Stimulated activated memory B cell treated with anti-CD40 and anti-IgM and Interleukin-4, amounts not matched to agents 10 μg/mL and 1 μg/mL and 100 μg/mL, for 72 hours (primary cell): ENCODE measurements at regions not wholly inside any gene's neighbourhood (a gene's known extent, or its start where the extent isn't known, plus 50 kb on each side); places are given as distances from the start of the nearest gene placed in this dataset.

Source experiments
- ATAC-seq: fragments of 150-1000 bp; cut with Tn5 transposase; 2 replicates; pipeline ENCODE4 v1.10.0; 2021
- H3K27ac Mint-ChIP-seq: one replicate; pipeline ENCODE4 v1.8.0; 2022; ENCODE audit warnings: mild to moderate bottlenecking, mixed read lengths
- H3K27me3 Mint-ChIP-seq: one replicate; pipeline ENCODE4 v1.8.0; 2022; ENCODE audit warnings: mixed read lengths
- H3K36me3 Mint-ChIP-seq: one replicate; pipeline ENCODE4 v1.8.0; 2022; ENCODE audit warnings: mixed read lengths
- H3K4me1 Mint-ChIP-seq: one replicate; pipeline ENCODE4 v1.8.0; 2022; ENCODE audit warnings: mixed read lengths
- H3K4me3 Mint-ChIP-seq: one replicate; pipeline ENCODE4 v1.8.0; 2022; ENCODE audit warnings: mild to moderate bottlenecking, moderate library complexity, mixed read lengths
- H3K9me3 Mint-ChIP-seq: one replicate; pipeline ENCODE4 v1.8.0; 2022; ENCODE audit warnings: mixed read lengths

GRCh38 chr15:31842532-31843195 lies 187.7 kb upstream of the CHRNA7 start:
- H3K4me3 Mint-ChIP-seq: no peak overlapping the region
- H3K36me3 Mint-ChIP-seq: no peaks in the 10 kb centered on the region
- H3K27ac Mint-ChIP-seq: no peak overlapping the region
- H3K27me3 Mint-ChIP-seq: peaks cover 40% of the 10 kb centered on the region
- H3K4me1 Mint-ChIP-seq: no peaks in the 10 kb centered on the region
- H3K9me3 Mint-ChIP-seq: no peaks in the 10 kb centered on the region
- no peak for ATAC-seq

GRCh38 chr15:31843426-31844055 lies 186.8 kb upstream of the CHRNA7 start:
- no peak overlapping the region for H3K27ac Mint-ChIP-seq
- peaks cover 48% of the 10 kb centered on the region for H3K27me3 Mint-ChIP-seq
- no peaks in the 10 kb centered on the region for H3K36me3 Mint-ChIP-seq
- ATAC-seq: no peak
- H3K9me3 Mint-ChIP-seq: peaks cover 2% of the 10 kb centered on the region
- H3K4me1 Mint-ChIP-seq: no peaks in the 10 kb centered on the region
- no peak overlapping the region for H3K4me3 Mint-ChIP-seq

GRCh38 chr15:31845791-31846190 lies 184.5 kb upstream of the CHRNA7 start:
- H3K27me3 Mint-ChIP-seq: peaks cover 42% of the 10 kb centered on the region
- no peak for ATAC-seq
- no peak overlapping the region for H3K4me3 Mint-ChIP-seq
- peaks cover 5% of the 10 kb centered on the region for H3K9me3 Mint-ChIP-seq
- H3K4me1 Mint-ChIP-seq: no peaks in the 10 kb centered on the region
- no peaks in the 10 kb centered on the region for H3K36me3 Mint-ChIP-seq
- H3K27ac Mint-ChIP-seq: no peak overlapping the region

GRCh38 chr15:31847961-31848360 lies 182.4 kb upstream of the CHRNA7 start:
- no peaks in the 10 kb centered on the region for H3K4me1 Mint-ChIP-seq

GRCh38 chr15:31848621-31849020 lies 181.7 kb upstream of the CHRNA7 start:
- Mint-ChIP-seq H3K4me3 (no peak overlapping the region), H3K4me1 (no peaks in the 10 kb centered on the region)

More at GRCh38 chr15:31847961-31848360, 182.4 kb upstream of the CHRNA7 start:
- peaks cover 10% of the 10 kb centered on the region for H3K9me3 Mint-ChIP-seq
- ATAC-seq: no peak
- H3K4me3 Mint-ChIP-seq: no peak overlapping the region
- no peak overlapping the region for H3K27ac Mint-ChIP-seq
- H3K36me3 Mint-ChIP-seq: no peaks in the 10 kb centered on the region
- peaks cover 51% of the 10 kb centered on the region for H3K27me3 Mint-ChIP-seq

GRCh38 chr15:31852933-31853799 lies 177.1 kb upstream of the CHRNA7 start:
- no peak for ATAC-seq
- H3K36me3 Mint-ChIP-seq: peaks cover 6% of the 10 kb centered on the region

More at GRCh38 chr15:31848621-31849020, 181.7 kb upstream of the CHRNA7 start:
- H3K36me3 Mint-ChIP-seq: no peaks in the 10 kb centered on the region
- no peak overlapping the region for H3K27ac Mint-ChIP-seq
- peaks cover 14% of the 10 kb centered on the region for H3K9me3 Mint-ChIP-seq
- ATAC-seq: no peak
- peaks cover 57% of the 10 kb centered on the region for H3K27me3 Mint-ChIP-seq

GRCh38 chr15:31856581-31856980 lies 173.7 kb upstream of the CHRNA7 start:
- peaks cover 6% of the 10 kb centered on the region for H3K36me3 Mint-ChIP-seq
- H3K27me3 Mint-ChIP-seq: peaks cover 17% of the 10 kb centered on the region
- no peak overlapping the region for H3K4me3 Mint-ChIP-seq
- no peaks in the 10 kb centered on the region for H3K4me1 Mint-ChIP-seq
- ATAC-seq: no peak
- peaks cover 11% of the 10 kb centered on the region for H3K9me3 Mint-ChIP-seq
- no peak overlapping the region for H3K27ac Mint-ChIP-seq

More at GRCh38 chr15:31852933-31853799, 177.1 kb upstream of the CHRNA7 start:
- no peak overlapping the region for H3K27ac Mint-ChIP-seq
- H3K27me3 Mint-ChIP-seq: peaks cover 30% of the 10 kb centered on the region
- H3K4me3 Mint-ChIP-seq: no peak overlapping the region
- no peaks in the 10 kb centered on the region for H3K4me1 Mint-ChIP-seq
- peaks cover 22% of the 10 kb centered on the region for H3K9me3 Mint-ChIP-seq

- Mint-ChIP-seq H3K27ac (no peak overlapping the region), H3K36me3 (peaks cover 6% of the 10 kb centered on the region), H3K9me3 (peaks cover 11% of the 10 kb centered on the region), H3K27me3 (peaks cover 23% of the 10 kb centered on the region), H3K4me1 (no peaks in the 10 kb centered on the region), H3K4me3 (no peak overlapping the region)
- ATAC-seq: no peak
Observed at GRCh38 chr15:31857194-31857593, 173.1 kb upstream of the CHRNA7 start.

GRCh38 chr15:31858026-31858425 lies 172.3 kb upstream of the CHRNA7 start:
- Mint-ChIP-seq H3K4me3 (no peak overlapping the region), H3K27me3 (peaks cover 25% of the 10 kb centered on the region), H3K27ac (no peak overlapping the region), H3K4me1 (no peaks in the 10 kb centered on the region), H3K36me3 (peaks cover 6% of the 10 kb centered on the region), H3K9me3 (peaks cover 13% of the 10 kb centered on the region)
- no peak for ATAC-seq

GRCh38 chr15:31866248-31866647 lies 164.1 kb upstream of the CHRNA7 start:
- Mint-ChIP-seq H3K4me3 (no peak overlapping the region), H3K9me3 (peaks cover 3% of the 10 kb centered on the region), H3K36me3 (no peaks in the 10 kb centered on the region), H3K27me3 (peaks cover 19% of the 10 kb centered on the region), H3K4me1 (peaks cover 6% of the 10 kb centered on the region), H3K27ac (no peak overlapping the region)
- ATAC-seq: no peak

GRCh38 chr15:31867536-31868442 lies 162.5 kb upstream of the CHRNA7 start:
- Mint-ChIP-seq H3K36me3 (no peaks in the 10 kb centered on the region), H3K4me3 (no peak overlapping the region), H3K27ac (no peak overlapping the region), H3K9me3 (peaks cover 3% of the 10 kb centered on the region), H3K27me3 (peaks cover 7% of the 10 kb centered on the region), H3K4me1 (peaks cover 7% of the 10 kb centered on the region)
- ATAC-seq: no peak

GRCh38 chr15:31869686-31870307 lies 160.5 kb upstream of the CHRNA7 start:
- peak; percentile 31 for ATAC-seq
- Mint-ChIP-seq H3K27ac (no peak overlapping the region), H3K27me3 (no peaks in the 10 kb centered on the region), H3K36me3 (no peaks in the 10 kb centered on the region), H3K9me3 (no peaks in the 10 kb centered on the region), H3K4me1 (peaks cover 7% of the 10 kb centered on the region), H3K4me3 (peak overlapping the region; percentile 55)

- no peaks in the 10 kb centered on the region for H3K27me3 Mint-ChIP-seq
- ATAC-seq: peak; percentile 95
- H3K9me3 Mint-ChIP-seq: no peaks in the 10 kb centered on the region
- no peaks in the 10 kb centered on the region for H3K36me3 Mint-ChIP-seq
- H3K4me3 Mint-ChIP-seq: peak within 1 kb of the TSS; percentile 87
- peaks cover 7% of the 10 kb centered on the region for H3K4me1 Mint-ChIP-seq
- H3K27ac Mint-ChIP-seq: peak within 1 kb of the TSS; percentile 74
Observed at GRCh38 chr15:31870328-31871165, 159.8 kb upstream of the CHRNA7 start, which contains the start of gene OTUD7A. Gene OTUD7A (minus strand): TSS chr15:31870673.
